ENCODE measurements at regions not wholly inside any gene's neighbourhood (a gene's known extent, or its start where the extent isn't known, plus 50 kb on each side); places are given as distances from the start of the nearest gene placed in this dataset.

DNA sequence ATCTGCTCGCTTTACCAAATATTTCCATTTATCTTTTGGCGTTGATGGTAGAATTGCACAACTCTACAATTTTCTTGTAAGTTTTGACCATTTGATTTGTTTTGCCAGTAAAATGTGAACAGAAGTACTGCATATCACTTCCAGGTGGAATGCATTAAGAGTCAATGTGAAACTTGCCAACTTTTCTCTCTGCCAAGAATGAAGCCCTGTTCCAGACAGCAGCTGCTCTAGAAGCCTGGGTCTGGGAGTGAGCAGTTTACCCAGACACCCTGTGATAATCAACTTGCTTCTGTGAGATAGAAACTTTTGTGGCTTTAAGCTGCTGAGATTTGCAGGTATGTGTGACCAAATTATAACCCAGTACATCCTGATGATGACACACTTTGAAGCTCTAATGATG lies 115.9 kb upstream of the SYT4 start:
- TF ChIP-seq EP300 (IDR thresholded peaks at IDR 0.05) = no peak
- TF ChIP-seq, protein P1, sequence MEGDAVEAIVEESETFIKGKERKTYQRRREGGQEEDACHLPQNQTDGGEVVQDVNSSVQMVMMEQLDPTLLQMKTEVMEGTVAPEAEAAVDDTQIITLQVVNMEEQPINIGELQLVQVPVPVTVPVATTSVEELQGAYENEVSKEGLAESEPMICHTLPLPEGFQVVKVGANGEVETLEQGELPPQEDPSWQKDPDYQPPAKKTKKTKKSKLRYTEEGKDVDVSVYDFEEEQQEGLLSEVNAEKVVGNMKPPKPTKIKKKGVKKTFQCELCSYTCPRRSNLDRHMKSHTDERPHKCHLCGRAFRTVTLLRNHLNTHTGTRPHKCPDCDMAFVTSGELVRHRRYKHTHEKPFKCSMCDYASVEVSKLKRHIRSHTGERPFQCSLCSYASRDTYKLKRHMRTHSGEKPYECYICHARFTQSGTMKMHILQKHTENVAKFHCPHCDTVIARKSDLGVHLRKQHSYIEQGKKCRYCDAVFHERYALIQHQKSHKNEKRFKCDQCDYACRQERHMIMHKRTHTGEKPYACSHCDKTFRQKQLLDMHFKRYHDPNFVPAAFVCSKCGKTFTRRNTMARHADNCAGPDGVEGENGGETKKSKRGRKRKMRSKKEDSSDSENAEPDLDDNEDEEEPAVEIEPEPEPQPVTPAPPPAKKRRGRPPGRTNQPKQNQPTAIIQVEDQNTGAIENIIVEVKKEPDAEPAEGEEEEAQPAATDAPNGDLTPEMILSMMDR (IDR thresholded peaks at IDR 0.05) = no peak
- TF ChIP-seq POLR2A (IDR thresholded peaks at IDR 0.05) = no peak

All from suprapubic skin (tissue), 3 donors.